ENCODE measurements at regions not wholly inside any gene's neighbourhood (a gene's known extent, or its start where the extent isn't known, plus 50 kb on each side); places are given as distances from the start of the nearest gene placed in this dataset.

DNA sequence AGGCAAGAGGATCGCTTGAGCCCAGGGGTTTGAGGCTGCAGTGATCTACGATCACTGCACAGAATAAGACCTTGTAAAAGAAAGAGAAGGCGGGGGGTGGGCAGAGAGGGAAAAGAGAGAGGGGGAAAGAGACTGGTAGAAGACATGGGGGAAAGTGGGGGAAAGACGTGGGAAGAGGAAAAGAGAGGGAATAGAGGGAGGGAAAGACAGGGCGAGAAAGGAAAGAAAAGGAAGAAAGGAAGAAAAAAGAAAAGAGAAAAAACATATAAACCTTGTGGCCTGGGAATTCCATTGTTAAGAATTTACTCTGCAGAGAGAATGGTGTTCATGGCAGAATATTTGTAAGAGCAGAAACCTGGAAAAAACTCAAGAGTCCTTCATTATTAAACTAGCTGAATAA lies 120.4 kb downstream of the RMI2 start:
- intact Hi-C loops (cut with micrococcal nuclease): no loop called here
- no peak for ATAC-seq

GRCh38 chr16:11470676-11471415 lies 115.9 kb downstream of the LITAF start:
- intact Hi-C loops (cut with micrococcal nuclease): no loop called here
- ATAC-seq (no peak), DNase-seq (no peak)

More for the DNA sequence above, 120.4 kb downstream of the RMI2 start:
- no peak for DNase-seq

DNA sequence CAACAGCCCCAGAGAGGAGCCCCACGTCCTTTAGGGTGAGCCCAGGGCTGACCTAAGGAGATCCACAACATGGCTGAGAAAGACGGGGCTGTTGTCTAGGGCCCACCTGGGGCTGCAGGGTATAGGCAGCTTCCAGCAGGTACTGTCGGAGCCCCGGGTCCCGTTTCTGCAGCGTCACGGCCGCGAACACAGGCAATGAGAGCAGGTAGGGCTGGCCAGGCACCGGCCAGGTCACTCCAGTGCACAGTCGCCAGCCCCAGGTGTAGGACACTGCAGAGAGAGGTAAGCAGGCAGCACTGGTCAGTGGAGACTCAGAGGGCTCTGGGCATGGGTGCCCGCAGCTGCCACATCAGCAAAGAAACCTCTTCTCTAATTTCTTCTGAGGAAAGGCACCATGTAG lies 115.2 kb downstream of the LITAF start:
- no peak for DNase-seq
- no peak for ATAC-seq
- intact Hi-C loops (cut with micrococcal nuclease): no loop called here

GRCh38 chr16:11472410-11472809 lies 114.3 kb downstream of the LITAF start:
- ATAC-seq: no peak
- DNase-seq: no peak
- intact Hi-C loops (cut with micrococcal nuclease): no loop called here

DNA sequence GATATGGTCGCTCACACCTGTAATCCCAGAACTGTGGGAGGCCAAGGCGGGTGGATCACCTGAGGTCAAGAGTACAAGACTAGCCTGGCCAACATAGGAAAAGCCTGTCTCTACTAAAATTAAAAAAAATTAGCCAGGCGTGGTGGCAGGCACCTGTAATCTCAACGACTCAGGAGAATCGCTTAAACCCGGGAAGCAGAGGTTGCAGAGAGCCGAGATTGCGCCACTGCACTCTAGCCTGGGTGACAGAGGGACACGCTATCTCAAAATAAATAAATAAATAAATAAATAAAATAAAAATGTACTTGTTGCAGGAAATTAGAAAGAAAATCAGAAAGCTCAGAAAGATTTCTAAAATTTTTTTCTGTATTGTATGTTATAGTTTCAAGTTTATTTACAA lies 113.9 kb downstream of the LITAF start:
- no peak for DNase-seq
- intact Hi-C loops (cut with micrococcal nuclease): no loop called here

GRCh38 chr16:11473728-11474127 lies 113.0 kb downstream of the LITAF start:
- intact Hi-C loops (cut with micrococcal nuclease): no loop called here
- ATAC-seq (no peak), DNase-seq (no peak)

More for the DNA sequence above, 113.9 kb downstream of the LITAF start:
- ATAC-seq: no peak

GRCh38 chr16:11474617-11475291 lies 112.0 kb downstream of the LITAF start:
- no peak for DNase-seq
- ATAC-seq: no peak
- intact Hi-C loops (cut with micrococcal nuclease): no loop called here

DNA sequence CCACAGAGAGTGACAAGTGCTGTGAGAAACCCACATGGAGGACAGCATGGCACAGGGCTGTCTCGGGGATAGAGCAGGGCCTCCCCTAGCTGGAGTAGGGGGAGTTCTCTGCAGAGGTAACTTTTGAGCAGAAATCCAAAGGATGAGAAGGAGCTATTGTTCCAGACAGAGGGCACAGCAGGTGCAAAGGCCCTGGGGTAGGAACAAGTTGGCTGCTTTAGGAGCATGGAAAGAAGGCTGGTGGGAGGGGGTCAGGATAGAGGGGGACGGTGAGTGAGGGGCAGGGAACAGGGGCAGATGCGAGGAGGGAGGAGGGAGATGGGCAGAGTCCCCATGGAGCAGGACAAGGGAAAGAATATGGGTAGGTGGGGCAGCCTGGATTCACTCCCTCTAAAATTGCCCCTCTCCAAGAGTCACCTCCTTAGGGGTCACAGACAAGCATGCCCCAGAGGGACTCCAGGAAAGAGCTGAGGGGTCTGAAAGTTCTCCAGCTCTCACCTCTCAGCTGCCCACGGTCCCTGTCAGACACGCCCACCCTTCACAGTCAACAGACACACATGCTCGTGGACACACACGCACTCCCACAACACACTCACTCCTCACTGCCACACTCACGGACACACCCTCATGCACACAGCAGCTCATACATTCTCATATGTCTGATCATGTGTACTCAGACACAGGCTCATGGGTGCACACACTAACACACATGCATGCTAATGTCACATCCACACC lies 110.7 kb downstream of the LITAF start:
- intact Hi-C loops (cut with micrococcal nuclease): no loop called here
- no peak for ATAC-seq
- DNase-seq: no peak

DNA sequence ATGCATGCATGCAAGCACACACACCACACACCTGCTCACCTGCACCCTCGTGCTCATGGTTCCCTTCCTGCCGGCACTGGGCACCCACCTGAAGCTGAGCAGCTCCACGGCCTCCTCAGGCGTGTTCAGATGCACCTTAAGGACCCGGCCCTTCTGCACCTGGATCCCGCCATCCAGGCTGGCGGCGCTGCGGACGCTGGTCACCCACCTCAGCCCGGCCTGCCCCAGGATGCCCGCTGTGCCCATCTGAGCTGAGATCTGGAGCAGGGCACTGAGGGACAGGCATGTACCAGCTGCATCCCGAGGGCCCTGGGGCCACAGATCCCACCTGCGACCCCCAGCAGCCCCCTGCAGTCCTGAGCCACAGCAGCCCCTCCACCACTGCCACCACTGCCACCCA lies 110.0 kb downstream of the LITAF start:
- ATAC-seq: no peak
- DNase-seq: no peak
- intact Hi-C loops (cut with micrococcal nuclease): no loop called here

DNA sequence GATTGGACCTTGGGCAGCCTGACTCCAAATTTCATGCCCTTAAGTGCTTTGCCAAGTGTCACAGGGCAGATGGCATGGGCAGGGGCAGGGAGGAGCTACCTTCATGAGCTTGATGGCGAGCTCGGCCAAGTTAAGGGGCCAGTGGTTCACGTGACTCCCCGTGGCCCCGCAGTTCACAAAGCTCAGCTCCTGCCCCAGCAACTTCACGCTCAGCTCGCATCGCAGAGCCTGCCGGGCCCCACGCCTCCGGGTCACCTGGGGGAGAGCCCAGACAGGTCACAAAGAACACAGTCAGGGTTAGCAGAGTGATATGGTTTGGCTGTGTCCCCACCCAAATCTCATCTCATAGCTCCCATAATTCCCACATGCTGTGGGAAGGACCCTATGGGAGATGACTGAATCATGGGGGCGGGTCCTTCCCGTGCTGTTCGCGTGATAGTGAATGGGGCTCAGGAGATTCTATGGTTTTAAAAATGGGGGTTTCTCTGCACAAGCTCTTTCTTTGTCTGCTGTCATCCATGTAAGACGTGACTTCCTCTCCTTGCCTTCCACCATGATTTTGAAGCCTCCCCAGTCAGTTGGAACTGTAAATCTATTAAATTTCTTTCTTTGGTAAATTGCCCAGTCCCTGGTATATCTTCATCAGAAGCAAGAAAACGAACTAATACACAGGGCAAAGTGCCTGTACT lies 108.1 kb downstream of the LITAF start:
- intact Hi-C loops (cut with micrococcal nuclease): no loop called here
- ATAC-seq: no peak
- no peak for DNase-seq

DNA sequence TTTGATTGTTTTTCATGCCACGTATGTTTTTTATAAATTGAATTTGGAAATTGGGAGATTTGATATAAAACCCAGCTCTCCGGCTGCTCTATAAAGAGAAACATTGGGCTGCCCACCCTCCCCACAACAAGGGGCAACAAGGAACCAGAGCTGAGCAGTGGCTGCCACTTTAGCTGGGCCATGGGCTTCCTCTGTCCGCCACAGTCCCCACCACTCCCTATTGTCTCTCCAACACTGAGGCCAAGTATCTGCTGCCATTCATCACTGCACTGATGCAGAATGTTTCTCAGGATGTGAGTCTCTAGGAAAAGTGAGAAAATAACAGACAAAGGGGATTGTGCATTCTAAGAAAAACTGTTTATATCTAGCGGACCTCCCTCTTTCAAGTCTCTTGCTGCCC lies 106.8 kb downstream of the LITAF start:
- intact Hi-C loops (cut with micrococcal nuclease): no loop called here
- DNase-seq: no peak
- ATAC-seq: no peak

GRCh38 chr16:11480634-11481033 lies 106.1 kb downstream of the LITAF start:
- intact Hi-C loops (cut with micrococcal nuclease): no loop called here
- ATAC-seq: no peak
- DNase-seq: no peak

DNA sequence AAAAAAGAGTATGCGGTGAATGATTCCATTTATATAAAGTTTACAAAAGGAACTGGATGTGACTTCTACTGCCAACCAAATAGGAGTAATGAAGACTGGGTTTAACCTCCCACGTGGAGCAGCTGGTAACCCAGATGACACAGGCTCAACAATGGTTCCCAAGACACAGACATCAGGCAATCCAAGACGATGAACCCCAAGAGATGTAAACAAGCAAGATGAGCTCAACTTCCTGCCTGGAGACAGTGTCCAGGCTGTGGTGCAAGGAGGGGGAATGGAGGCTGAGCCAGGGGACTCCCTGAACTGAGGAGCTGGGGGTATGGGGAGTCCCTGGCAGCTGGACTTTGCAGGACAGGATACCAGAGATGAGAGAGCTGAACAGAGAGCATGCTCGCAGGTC lies 104.7 kb downstream of the LITAF start:
- intact Hi-C loops (cut with micrococcal nuclease): no loop called here
- DNase-seq (no peak), ATAC-seq (no peak)

DNA sequence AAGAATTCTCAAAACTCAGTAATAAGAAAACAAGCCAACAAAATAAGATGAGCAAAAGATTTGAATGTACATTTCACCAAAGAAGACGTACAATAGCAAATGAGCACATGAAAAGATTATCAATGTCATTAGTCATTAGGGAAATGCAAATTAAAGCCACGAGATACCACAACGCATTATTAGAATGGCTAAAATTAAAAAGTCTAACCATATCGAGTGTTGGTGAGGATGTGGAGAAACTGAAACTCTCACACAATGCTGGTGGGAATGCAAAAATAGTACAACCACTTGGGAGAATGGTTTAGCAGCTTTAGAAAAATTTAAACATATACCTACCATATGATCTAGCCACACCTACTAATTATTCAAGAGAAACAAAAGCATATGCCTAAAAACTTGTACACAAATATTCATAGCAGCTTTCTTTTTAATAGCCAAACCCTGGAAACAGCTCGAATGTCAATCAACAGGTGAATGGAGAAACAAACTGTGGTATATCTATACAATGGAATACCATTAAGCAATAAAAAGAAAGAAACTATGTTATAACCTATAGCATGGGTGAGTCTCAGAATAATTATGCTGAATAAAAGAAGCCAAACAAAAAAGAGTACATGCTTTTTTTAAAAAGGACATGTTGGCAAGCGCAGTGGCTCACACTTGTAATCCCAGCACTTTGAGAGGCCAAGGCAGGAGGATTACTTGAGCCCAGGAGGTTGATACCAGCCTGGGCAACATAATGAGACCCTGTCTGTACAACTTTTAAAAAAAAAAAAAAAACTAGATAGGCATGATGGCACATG lies 103.6 kb downstream of the LITAF start:
- DNase-seq: no peak
- intact Hi-C loops (cut with micrococcal nuclease): no loop called here

GRCh38 chr16:11484691-11485258 lies 101.9 kb downstream of the LITAF start:
- ATAC-seq (no peak), DNase-seq (no peak)
- intact Hi-C loops (cut with micrococcal nuclease): no loop called here

More for the DNA sequence above, 103.6 kb downstream of the LITAF start:
- ATAC-seq: no peak

DNA sequence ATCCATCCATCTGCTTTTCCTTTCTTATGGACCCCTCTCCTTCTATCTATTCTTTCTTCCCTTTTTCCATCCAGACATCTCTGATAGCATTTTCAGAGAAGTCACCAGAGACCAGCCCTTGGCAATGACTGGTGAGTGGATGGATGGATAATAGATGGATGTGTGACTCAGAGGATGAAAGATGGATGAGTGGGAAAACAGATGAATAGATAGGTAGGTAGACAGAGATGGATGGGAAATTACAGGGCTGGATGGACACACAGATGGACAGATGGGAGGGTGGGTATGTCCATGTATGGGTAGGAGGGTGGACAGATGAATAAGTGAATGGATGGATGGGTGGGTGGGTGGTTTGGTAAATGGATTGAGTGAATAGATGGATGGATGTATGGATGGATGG lies 101.0 kb downstream of the LITAF start:
- intact Hi-C loops (cut with micrococcal nuclease): no loop called here
- ATAC-seq (no peak), DNase-seq (no peak)

GRCh38 chr16:11487289-11487688 lies 99.4 kb downstream of the LITAF start:
- DNase-seq: no peak
- intact Hi-C loops (cut with micrococcal nuclease): no loop called here
- no peak for ATAC-seq

GRCh38 chr16:11488304-11488703 lies 98.4 kb downstream of the LITAF start:
- DNase-seq: no peak
- no peak for ATAC-seq
- intact Hi-C loops (cut with micrococcal nuclease): no loop called here

- DNase-seq (no peak), ATAC-seq (no peak)
- intact Hi-C loops (cut with micrococcal nuclease): no loop called here
Measured at GRCh38 chr16:11491524-11491923, 95.2 kb downstream of the LITAF start.

Measured in left ventricle myocardium superior (tissue), 1 donor.